SK-N-SH (cell line): ENCODE measurements at regions not wholly inside any gene's neighbourhood (a gene's known extent, or its start where the extent isn't known, plus 50 kb on each side); places are given as distances from the start of the nearest gene placed in this dataset.

Experiments used
- CTCF ChIA-PET: fragments of 300-600, 350-600 bp; formaldehyde crosslinking; extraction: SDS; loops from one replicate; lab custom pipeline; 2021; lab: Yijun Ruan, JAX
- POLR2A ChIA-PET: fragments of 350-600 bp; sonication (Branson Sonifier 250); formaldehyde crosslinking; extraction: SDS; loops from one replicate; lab custom pipeline; 2020; ENCODE audit warnings: antibody characterized with exemption, inconsistent platforms; lab: Yijun Ruan, JAX
- DNase-seq: peaks from one replicate; pipeline ENCODE4 v3.0.0; 2012
- H2AFZ ChIP-seq: fragments of 200-600 bp; sonication (generic); 2 replicates; pipeline ENCODE4 v1.8.1; 2016; ENCODE audit warnings: antibody characterized with exemption, mild to moderate bottlenecking, low read depth
- H3F3A ChIP-seq: fragments of 200-600 bp; sonication (generic); replicated peaks from 2 replicates; pipeline ENCODE3; 2016; ENCODE audit warnings: antibody characterized with exemption, mild to moderate bottlenecking; ENCODE audit not compliant: insufficient read depth
- H3K27ac ChIP-seq, 2 experiments: fragments of 200-500 bp in 1 of 2; fragments of 200-600 bp in 1 of 2; sonication (Bioruptor generic) in 1 of 2; sonication (generic), shearing (Covaris generic) in 1 of 2; 2 replicates each; pipeline versions ENCODE4 v1.5.1 to v1.6.1; 2014 to 2016; ENCODE audit warnings: low read depth in 2 of 2, inconsistent platforms in 1 of 2, low read length in 1 of 2, mild to moderate bottlenecking in 1 of 2, mixed read lengths in 1 of 2
- H3K27me3 ChIP-seq: fragments of 200-600 bp; sonication (generic), shearing (Covaris generic); 2 replicates; pipeline ENCODE4 v1.6.1; 2016; ENCODE audit warnings: mixed run types; ENCODE audit not compliant: insufficient read depth
- H3K36me3 ChIP-seq, 2 experiments: fragments of 200-500 bp in 1 of 2; fragments of 200-600 bp in 1 of 2; sonication (Bioruptor generic) in 1 of 2; sonication (generic) in 1 of 2; replicated peaks in 1 of 2; 2 replicates each; pipeline versions ENCODE3 to v1.5.1; 2014 to 2016; ENCODE audit warnings: low read length in 1 of 2, mild to moderate bottlenecking in 1 of 2; ENCODE audit not compliant: insufficient read depth in 2 of 2, control insufficient read depth in 1 of 2
- H3K4me1 ChIP-seq, 2 experiments: fragments of 200-500 bp in 1 of 2; fragments of 200-600 bp in 1 of 2; sonication (Bioruptor generic) in 1 of 2; sonication (generic), shearing (Covaris generic) in 1 of 2; 2 replicates each; pipeline versions ENCODE4 v1.5.1 to v1.6.1; 2014 to 2016; ENCODE audit warnings: low read depth in 1 of 2, low read length in 1 of 2, mixed run types in 1 of 2; ENCODE audit not compliant: insufficient read depth in 2 of 2, control insufficient read depth in 1 of 2
- H3K4me2 ChIP-seq: fragments of 200-600 bp; sonication (generic), shearing (Covaris generic); 2 replicates; pipeline ENCODE4 v1.6.1; 2017; ENCODE audit warnings: mixed run types
- H3K4me3 ChIP-seq, 2 experiments: fragments of 200-500 bp in 1 of 2; fragments of 200-600 bp in 1 of 2; sonication (Bioruptor generic) in 1 of 2; sonication (generic), shearing (Covaris generic) in 1 of 2; 2 replicates each; pipeline versions ENCODE4 v1.5.1 to v1.8.1; 2014 to 2016; ENCODE audit warnings: low read depth in 2 of 2, inconsistent platforms in 1 of 2, low read length in 1 of 2, mild to moderate bottlenecking in 1 of 2, mixed read lengths in 1 of 2, moderate library complexity in 1 of 2
- H3K79me2 ChIP-seq: fragments of 200-600 bp; sonication (generic); 2 replicates; pipeline ENCODE4 v1.8.1; 2017; ENCODE audit warnings: mild to moderate bottlenecking; ENCODE audit not compliant: insufficient read depth
- H3K9ac ChIP-seq: fragments of 200-600 bp; sonication (generic); 2 replicates; pipeline ENCODE4 v1.6.1; 2017; ENCODE audit warnings: mixed run types
- H3K9me2 ChIP-seq: fragments of 200-600 bp; sonication (generic); 2 replicates; pipeline ENCODE4 v1.6.1; 2017; ENCODE audit warnings: mixed run types
- H3K9me3 ChIP-seq: fragments of 200-600 bp; sonication (generic); 2 replicates; pipeline ENCODE4 v1.6.1; 2017; ENCODE audit warnings: mixed run types, mild to moderate bottlenecking, moderate library complexity
- H4K20me1 ChIP-seq: fragments of 200-600 bp; sonication (generic); 2 replicates; pipeline ENCODE4 v1.6.1; 2017; ENCODE audit warnings: mild to moderate bottlenecking, mixed run types; ENCODE audit not compliant: insufficient read depth
- EP300 ChIP-seq, 2 experiments: IDR thresholded peaks; 2 replicates each; pipeline versions ENCODE4 v1.4.0 to v1.6.1; 2012; ENCODE audit warnings: borderline replicate concordance in 1 of 2, low read depth in 1 of 2, low read length in 1 of 2
- EZH2phosphoT487 ChIP-seq: fragments of 200-600 bp; sonication (generic); IDR thresholded peaks from 2 replicates; pipeline ENCODE4 v1.6.1; 2017; ENCODE audit warnings: low read depth, mixed run types, mild to moderate bottlenecking, antibody characterized with exemption, moderate library complexity, borderline replicate concordance
- FOSL2 ChIP-seq: IDR thresholded peaks from 2 replicates; pipeline ENCODE4 v1.4.0; 2012; ENCODE audit warnings: low read depth, mild to moderate bottlenecking, moderate library complexity, borderline replicate concordance
- FOXJ3 ChIP-seq: sonication (generic); formaldehyde crosslinking; IDR thresholded peaks from 2 replicates; pipeline ENCODE4 v1.5.1; 2020; ENCODE audit warnings: mild to moderate bottlenecking, missing genetic modification reagents
- FOXM1 ChIP-seq: IDR thresholded peaks from 2 replicates; pipeline ENCODE4 v1.4.0; 2012; ENCODE audit warnings: low read depth, mild to moderate bottlenecking
- GABPA ChIP-seq: IDR thresholded peaks from 2 replicates; pipeline ENCODE4 v1.4.0; 2012; ENCODE audit warnings: low read depth, mild to moderate bottlenecking
- GATA2 ChIP-seq: sonication (generic); formaldehyde crosslinking; IDR thresholded peaks from 2 replicates; pipeline ENCODE4 v1.5.0; 2020; ENCODE audit warnings: mild to moderate bottlenecking, missing genetic modification reagents
- JUND ChIP-seq: IDR thresholded peaks from 2 replicates; pipeline ENCODE4 v1.4.0; 2012
- NFIC ChIP-seq: IDR thresholded peaks from 2 replicates; pipeline ENCODE4 v1.4.0; 2012; ENCODE audit warnings: borderline replicate concordance
- NRF1 ChIP-seq: IDR thresholded peaks from 2 replicates; pipeline ENCODE4 v1.6.1; 2012; ENCODE audit warnings: low read depth, mild to moderate bottlenecking, low read length
- POLR2AphosphoS5 ChIP-seq: IDR thresholded peaks from 2 replicates; pipeline ENCODE4 v1.6.1; 2012; ENCODE audit warnings: low read depth, low read length
- RAD21 ChIP-seq: IDR thresholded peaks from 2 replicates; pipeline ENCODE4 v1.6.1; 2012; ENCODE audit warnings: mild to moderate bottlenecking, low read length
- RCOR1 ChIP-seq: fragments of 150-350 bp; IDR thresholded peaks from 2 replicates; pipeline ENCODE4 v1.6.1; 2017; ENCODE audit warnings: antibody characterized with exemption, low read length
- RFX5 ChIP-seq: IDR thresholded peaks from 2 replicates; pipeline ENCODE4 v1.6.1; 2012; ENCODE audit warnings: mild to moderate bottlenecking, improper control_type of control experiment, low read length
- RXRA ChIP-seq: IDR thresholded peaks from 2 replicates; pipeline ENCODE4 v1.4.0; 2012; ENCODE audit warnings: low read depth, mild to moderate bottlenecking, borderline replicate concordance
- SIN3A ChIP-seq: IDR thresholded peaks from 2 replicates; pipeline ENCODE4 v1.6.1; 2012; ENCODE audit warnings: low read depth, mild to moderate bottlenecking, low read length, moderate library complexity, borderline replicate concordance
- TEAD4 ChIP-seq: IDR thresholded peaks from 2 replicates; pipeline ENCODE4 v1.4.0; 2012; ENCODE audit warnings: mild to moderate bottlenecking, borderline replicate concordance; ENCODE audit not compliant: insufficient read depth
- YY1 ChIP-seq: IDR thresholded peaks from 2 replicates; pipeline ENCODE4 v1.4.0; 2012; ENCODE audit warnings: low read depth, mild to moderate bottlenecking
- WGBS: methylation state at CpG from one replicate; pipeline ENCODE4 v1.1.6; 2017; ENCODE audit warnings: low lambda C conversion rate; 5-methylcytosine and 5-hydroxymethylcytosine counted together
- TF ChIP-seq, protein P1 (sequence below): IDR thresholded peaks from 2 replicates; pipeline ENCODE4 v1.4.0; 2012; ENCODE audit warnings: low read depth

GRCh38 chr4:166512267-166512666, 639.2 kb downstream of the TLL1 start:
- H3K9me3 ChIP-seq: no peaks in the 10 kb centered on the region
- H3K27me3 ChIP-seq: no peaks in the 10 kb centered on the region
- H2AFZ ChIP-seq: no peak overlapping the region
- H3K27ac ChIP-seq: no peak overlapping the region
- no peaks in the 10 kb centered on the region for H3K79me2 ChIP-seq
- H3K4me3 ChIP-seq: no peak overlapping the region
- no peaks in the 10 kb centered on the region for H3K36me3 ChIP-seq
- no peak overlapping the region for H3K4me2 ChIP-seq
- H3K9me2 ChIP-seq: 0 out of 2 replicates have a peak, but pooled peaks cover 2% of the 10 kb centered on the region
- no peak overlapping the region for H3K9ac ChIP-seq
- DNase-seq: no peak
- TF ChIP-seq EP300 (IDR thresholded peaks at IDR 0.05; ENCODE audit: borderline replicate concordance in 1 of 2, low read depth in 1 of 2, low read length in 1 of 2) (no peak), EZH2phosphoT487 (no peak), NFIC (no peak), FOXJ3 (no peak), RXRA (no peak), POLR2AphosphoS5 (no peak), RAD21 (no peak)
- TF ChIP-seq, protein P1, sequence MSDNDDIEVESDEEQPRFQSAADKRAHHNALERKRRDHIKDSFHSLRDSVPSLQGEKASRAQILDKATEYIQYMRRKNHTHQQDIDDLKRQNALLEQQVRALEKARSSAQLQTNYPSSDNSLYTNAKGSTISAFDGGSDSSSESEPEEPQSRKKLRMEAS: no peak
- ChIA-PET POLR2A (no interaction called here), CTCF (interaction anchor here (1.5 kb wide), 1 partner anchor 10 kb away, joined by 4 read pairs; no protein-coding TSS in a partner anchor)
- 34% methylated on average over 5 of the region's 5 CpGs for WGBS
- no peaks in the 10 kb centered on the region for H4K20me1 ChIP-seq
- H3K4me1 ChIP-seq: no peaks in the 10 kb centered on the region
- H3F3A ChIP-seq: no peaks in the 10 kb centered on the region

GRCh38 chr4:166518315-166518714, 645.3 kb downstream of the TLL1 start:
- H3K27me3 ChIP-seq: no peaks in the 10 kb centered on the region
- no peak overlapping the region for H3K4me3 ChIP-seq
- CTCF ChIA-PET: no interaction called here

DNA sequence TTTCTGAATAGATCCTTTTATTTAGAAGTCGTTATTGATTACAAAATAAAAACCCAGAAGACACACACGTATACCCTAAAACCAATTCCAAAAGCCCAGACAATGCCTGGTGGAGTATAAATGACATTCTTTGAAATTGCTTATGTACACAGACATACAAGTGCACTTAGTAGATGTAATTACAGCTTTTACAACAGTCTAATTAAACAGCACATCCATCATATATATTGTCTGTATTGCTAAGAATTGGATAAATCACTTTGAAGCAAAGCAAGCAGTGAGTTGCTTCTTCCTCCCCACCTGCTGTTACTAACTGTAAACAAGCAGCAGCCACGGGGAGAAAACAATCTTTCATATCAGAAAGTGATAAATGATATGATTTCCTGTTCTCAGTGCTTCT, 645.7 kb downstream of the TLL1 start:
- Histone ChIP-seq H3K36me3 (no peaks in the 10 kb centered on the region), H3K27me3 (no peaks in the 10 kb centered on the region), H3K4me3 (no peak overlapping the region), H3K4me1 (no peaks in the 10 kb centered on the region), H3K9ac (no peak overlapping the region), H3K79me2 (no peaks in the 10 kb centered on the region), H2AFZ (no peak overlapping the region), H3K9me3 (no peaks in the 10 kb centered on the region), H3K27ac (no peak overlapping the region), H3K4me2 (no peak overlapping the region), H3F3A (no peaks in the 10 kb centered on the region), H3K9me2 (no peaks in the 10 kb centered on the region), H4K20me1 (no peaks in the 10 kb centered on the region)
- ChIA-PET CTCF (no interaction called here), POLR2A (no interaction called here)
- WGBS: 14% methylated on average over 3 of the region's 3 CpGs
- TF ChIP-seq FOXM1 (no peak), RAD21 (no peak), RXRA (no peak), NFIC (no peak), YY1 (no peak), GATA2 (CRISPR knock-in tag) (no peak), RFX5 (no peak), TEAD4 (no peak), EZH2phosphoT487 (no peak), FOSL2 (no peak), POLR2AphosphoS5 (no peak), RCOR1 (no peak), JUND (no peak), NRF1 (no peak)
- no peak for DNase-seq

More at GRCh38 chr4:166518315-166518714, 645.3 kb downstream of the TLL1 start:
- no peak overlapping the region for H3K9ac ChIP-seq
- H2AFZ ChIP-seq: no peak overlapping the region
- DNase-seq: no peak
- no peaks in the 10 kb centered on the region for H3K9me2 ChIP-seq
- H4K20me1 ChIP-seq: no peaks in the 10 kb centered on the region
- WGBS: 40% methylated on average over 2 of the region's 2 CpGs
- H3K4me2 ChIP-seq: no peak overlapping the region
- H3K79me2 ChIP-seq: no peaks in the 10 kb centered on the region
- no peak overlapping the region for H3K27ac ChIP-seq
- H3K36me3 ChIP-seq: no peaks in the 10 kb centered on the region
- POLR2A ChIA-PET: no interaction called here
- no peak for TF ChIP-seq FOXJ3
- no peak for TF ChIP-seq SIN3A
- TF ChIP-seq, protein P1: no peak
- no peak for TF ChIP-seq GABPA
- TF ChIP-seq GATA2 (CRISPR knock-in tag): no peak
- TF ChIP-seq RXRA: no peak
- no peak for TF ChIP-seq POLR2AphosphoS5
- no peak for TF ChIP-seq FOXM1
- TF ChIP-seq EP300 (IDR thresholded peaks at IDR 0.05; ENCODE audit: borderline replicate concordance in 1 of 2, low read depth in 1 of 2, low read length in 1 of 2): no peak
- H3F3A ChIP-seq: no peaks in the 10 kb centered on the region
- H3K9me3 ChIP-seq: no peaks in the 10 kb centered on the region
- H3K4me1 ChIP-seq: no peaks in the 10 kb centered on the region
